HG03095 (cell line): ENCODE measurements at regions not wholly inside any gene's neighbourhood (a gene's known extent, or its start where the extent isn't known, plus 50 kb on each side); places are given as distances from the start of the nearest gene placed in this dataset.

Source experiments
- ATAC-seq: cut with Tn5 transposase; IDR thresholded peaks from one replicate; pipeline ENCODE4 v1.9.1; 2021; ENCODE audit warnings: moderate library complexity; ENCODE audit not compliant: unreplicated experiment

DNA sequence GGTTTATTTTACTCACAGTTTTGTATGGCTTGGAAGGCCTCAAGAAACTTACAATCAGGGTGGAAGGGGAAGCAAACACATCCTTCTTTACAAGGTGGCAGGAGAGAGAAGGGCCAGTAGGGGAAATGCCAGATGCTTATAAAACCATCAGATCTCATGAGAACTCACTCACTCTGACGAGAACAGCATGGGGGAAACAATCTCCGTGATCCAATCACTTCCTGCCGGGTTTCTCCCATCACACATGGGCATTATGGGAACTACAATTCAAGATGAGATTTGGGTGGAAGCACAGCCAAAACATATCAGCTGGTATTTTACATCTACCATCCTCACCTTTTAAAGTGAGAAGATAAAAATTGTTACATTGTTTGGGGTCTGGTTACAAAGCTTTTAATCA is 427.9 kb upstream of the CDH7 start:
- ATAC-seq: no peak

DNA sequence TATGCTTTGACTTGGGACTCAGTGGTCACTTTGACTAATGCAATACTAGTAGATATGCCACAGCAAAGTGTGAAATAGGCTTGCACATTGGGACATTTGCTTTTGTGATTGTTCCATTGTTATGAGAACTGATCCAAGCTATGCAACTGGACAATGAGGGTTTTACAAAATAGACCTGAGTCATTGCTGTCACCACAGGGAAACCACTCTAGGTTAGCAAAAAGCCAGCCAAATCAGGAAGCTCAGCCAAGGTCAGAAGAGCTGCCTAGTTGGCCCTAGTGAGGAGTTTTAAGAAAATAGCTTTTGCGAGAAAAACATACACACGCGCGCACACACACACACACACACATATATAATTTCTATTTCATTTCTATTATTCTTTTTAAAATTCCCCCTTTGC is 452.4 kb upstream of the CDH7 start:
- no peak for ATAC-seq

DNA sequence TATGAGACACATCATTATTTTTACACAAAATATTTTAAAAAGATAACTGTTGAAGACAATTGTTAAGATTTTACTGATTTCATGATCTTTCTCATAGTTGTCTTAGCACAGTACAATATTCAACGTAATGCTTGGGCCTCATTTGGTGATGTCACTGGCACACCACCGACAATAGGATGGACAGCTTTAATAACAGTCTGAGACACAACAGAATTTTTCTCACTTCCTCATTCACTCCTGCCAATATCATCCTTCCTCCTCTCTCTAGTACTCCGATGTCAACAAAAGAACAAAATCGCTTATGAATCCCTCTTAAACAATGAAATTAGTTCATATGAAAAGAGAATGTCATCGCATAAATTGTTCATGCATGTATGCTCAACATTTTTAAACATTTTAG is 461.9 kb upstream of the CDH7 start:
- ATAC-seq: no peak

DNA sequence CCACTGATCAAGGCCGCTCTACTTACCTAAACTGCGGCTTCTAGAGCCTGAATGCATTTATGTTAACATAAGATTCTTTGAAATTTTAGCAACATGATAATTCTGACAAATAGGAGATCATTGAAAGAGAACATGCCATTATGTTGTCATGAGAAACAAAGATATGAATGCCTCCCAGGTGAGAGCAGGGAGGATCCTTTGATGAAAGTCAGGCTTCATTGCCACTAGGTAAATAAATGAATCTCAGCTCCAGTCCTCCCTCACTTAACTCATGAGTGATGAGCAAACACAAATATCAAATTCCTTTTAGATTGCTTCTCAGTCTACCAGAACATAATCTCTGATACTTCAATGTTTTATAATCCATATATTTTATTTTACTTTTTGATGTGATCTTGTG is 463.2 kb upstream of the CDH7 start:
- no peak for ATAC-seq

DNA sequence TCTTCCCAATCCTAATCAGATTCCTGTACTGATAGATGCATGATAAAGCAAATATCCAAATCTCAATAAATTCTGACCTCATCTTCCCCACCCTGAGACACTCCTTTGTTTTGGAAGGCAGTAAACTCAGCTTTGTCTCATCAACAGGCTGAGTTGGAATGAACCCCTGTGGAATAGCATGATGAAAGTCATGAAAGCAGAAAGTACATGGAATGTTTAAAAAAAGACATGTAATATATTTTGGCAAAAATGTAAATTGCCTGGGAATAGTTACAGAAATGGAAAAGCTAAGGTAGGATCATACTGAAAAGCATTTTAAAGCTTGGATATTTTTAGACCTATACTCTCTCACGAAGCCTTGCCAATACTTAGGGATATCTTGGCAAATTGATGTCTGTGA is 468.7 kb upstream of the CDH7 start:
- no peak for ATAC-seq

DNA sequence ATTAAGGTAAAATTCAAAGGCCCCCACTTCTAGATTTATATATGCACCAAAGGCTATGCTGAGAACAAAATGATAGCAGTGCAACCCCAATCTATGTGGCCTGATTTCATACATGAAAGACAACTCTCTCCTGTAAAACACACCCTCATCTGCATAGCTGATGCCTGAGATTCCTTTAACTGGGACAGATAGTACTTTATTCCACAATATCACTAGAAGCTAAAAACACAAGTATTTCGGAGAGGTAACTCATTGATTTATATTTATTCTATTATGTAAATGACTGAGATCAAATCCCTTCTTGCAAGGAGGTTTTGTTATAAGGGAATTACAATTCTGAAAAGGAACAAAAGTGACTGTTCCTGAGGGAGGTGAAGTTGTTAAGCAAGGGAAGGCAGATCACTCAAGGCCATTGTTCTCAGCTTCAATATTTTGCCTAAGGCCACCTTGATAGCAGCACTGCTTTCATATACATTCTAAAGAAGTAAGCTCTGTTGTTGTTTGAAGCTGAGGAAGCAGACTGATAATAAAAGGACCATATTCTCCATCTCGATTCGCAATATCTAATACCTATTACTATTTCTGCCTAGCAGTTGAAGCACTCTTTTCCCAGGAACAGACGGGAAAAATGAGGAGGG is 471.0 kb upstream of the CDH7 start:
- no peak for ATAC-seq

DNA sequence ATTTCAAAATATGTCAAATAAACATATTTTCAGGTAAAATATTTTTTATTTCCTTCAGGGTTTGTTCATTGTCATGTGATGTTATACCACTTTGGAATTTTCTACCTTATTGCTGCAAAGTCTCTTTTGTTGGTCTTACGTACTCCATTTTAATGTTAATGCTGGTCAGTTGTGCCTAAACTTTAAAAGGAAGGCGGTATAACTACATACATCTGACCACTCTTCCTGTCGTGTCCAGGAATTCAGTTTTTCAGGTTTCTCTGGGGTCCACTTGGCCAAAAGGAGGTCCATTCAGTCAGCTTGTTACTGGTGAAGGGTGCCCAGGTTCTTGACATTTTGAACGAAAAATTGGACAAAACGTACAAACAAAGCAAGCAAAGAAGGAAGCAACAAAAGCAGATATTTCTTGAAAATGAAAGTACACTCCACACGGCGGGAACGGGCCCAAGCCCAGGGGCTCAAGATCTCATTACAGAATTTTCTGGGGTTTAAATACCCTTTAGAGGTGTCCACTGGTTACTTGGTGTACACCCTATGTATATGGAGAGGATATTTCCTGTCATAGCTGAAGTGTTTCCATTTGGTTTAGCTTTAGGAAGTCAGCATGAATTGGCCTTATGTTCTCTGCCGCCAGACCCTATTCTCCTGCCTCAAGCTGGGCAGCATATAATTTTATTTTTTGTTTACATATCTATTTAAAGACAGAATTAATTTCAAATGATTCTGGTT is 471.7 kb upstream of the CDH7 start:
- ATAC-seq: no peak

DNA sequence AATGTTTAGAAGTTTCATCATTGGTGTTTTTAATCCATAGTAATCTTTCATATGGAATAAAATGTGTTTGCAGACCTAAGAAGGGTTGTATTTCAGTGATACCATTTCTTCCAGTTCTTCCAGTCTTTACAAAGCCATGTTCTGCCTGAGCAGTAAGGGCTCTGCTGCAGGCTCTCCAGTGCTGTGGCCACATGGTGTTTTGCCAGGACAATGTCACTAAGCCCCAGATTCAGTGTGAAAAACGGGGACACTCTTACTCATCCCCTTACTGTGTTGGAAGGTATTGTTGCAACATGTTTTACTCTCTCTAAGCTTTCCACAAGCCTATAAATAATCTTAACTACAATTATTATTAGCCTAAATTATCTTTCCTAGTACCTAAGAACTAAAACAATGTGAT is 481.4 kb upstream of the CDH7 start:
- ATAC-seq: no peak

DNA sequence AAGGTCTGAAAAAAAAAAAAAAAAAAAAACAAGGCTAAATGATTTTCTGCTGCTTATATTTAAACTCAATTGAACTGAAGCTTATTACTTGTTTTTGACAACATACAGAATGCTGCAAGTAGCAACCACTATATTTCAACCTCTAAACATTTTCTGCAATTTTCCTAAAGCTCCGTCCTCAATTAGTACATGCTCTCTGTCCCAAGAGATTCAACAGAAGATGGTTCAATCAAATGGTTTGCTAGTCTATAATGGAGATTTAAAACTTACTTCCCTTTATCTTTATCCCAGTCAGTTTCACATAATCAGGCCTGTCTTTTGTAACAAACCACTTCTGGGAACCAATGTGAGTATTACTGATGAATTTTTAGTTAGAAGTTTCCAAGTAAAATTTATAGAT is 485.1 kb upstream of the CDH7 start:
- no peak for ATAC-seq

DNA sequence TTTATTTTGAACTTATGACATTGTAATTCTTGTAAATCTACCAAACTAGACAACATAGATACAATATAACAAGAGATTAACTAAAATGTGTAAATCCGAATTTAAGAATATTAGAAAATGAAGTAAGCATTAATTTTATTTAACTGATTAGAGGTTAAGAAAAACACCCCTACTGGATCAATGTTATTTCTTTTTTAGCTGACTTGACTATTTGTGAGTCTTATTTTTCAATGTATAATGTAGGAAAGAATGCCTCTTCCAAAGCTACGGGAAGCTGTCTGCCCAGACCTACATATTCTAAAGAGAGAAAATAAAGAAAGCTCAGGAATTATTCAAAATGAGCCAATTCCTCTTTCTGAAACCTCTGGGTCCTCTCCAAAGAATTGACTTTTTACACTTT is 490.8 kb upstream of the CDH7 start:
- ATAC-seq: no peak

DNA sequence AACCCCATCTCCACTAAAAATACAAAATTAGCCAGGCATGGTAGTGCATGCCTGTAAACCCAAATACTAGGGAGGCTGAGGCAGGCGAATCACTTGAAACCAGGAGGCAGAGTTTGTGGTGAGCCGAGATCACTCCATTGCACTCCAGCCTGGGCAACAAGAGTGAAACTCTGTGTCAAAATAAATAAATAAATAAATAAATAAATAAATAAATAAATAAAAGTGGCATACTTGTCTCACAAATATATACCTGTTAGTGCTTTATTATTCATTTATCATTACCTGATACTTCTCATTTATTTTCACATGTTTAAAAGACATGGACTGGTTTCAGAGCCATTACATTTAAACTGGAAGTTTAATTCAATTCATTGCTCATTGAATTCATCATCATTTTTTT is 491.4 kb upstream of the CDH7 start:
- no peak for ATAC-seq

DNA sequence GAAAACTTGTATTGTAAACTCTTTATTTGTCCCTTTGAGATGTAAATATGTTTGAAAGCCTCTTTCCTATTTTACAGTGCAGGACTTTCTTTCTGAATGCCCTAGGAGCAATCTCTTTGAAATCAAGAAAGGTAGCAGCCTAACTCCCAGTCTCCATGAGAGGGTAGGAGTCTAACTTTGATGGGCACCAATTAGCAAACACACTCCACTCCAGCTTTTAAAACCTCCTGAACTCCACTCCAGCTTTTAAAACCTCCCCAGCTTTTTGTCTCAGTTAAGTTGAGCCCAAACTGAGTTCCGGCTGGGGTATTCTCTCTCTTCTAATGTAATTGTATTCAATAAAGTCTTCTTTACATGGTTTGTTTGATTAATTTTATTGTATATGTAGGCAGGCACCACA is 493.7 kb upstream of the CDH7 start:
- no peak for ATAC-seq

DNA sequence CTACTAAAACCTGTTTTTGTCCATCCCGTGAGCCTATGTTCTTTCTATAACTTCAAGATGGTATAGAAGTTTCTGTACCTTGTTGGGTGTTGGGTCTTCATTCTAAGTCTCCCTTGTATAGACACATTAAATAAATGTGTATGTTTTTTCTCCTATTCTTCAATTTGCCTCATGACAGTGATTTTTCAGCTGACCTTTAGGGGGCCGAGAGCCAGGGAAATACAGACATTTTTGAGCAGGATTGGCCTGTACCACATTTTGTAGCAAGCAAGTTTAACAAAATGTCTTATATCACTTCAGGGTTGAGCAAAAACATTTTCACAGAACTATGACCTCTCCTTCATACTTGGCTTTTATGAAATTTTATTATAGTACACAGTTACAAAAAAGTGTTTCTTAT is 495.4 kb upstream of the CDH7 start:
- ATAC-seq: no peak

DNA sequence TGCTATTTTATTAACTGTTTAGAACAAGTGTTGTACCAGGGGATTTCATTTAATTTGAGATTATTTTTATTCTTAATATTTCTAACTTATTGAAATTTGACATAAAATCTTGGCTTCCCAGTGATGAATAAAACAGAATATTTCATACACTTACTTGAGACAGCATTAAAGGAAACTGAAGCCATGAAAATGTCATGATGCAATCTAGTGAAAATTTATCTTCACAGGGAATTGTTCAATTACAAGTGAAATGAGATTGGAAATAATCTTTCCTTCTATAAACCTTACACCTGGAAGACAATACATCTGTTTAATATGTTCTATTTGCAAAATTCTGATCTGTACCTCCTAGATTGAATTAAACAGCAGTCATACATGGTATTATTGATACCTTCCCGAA is 511.0 kb upstream of the CDH7 start:
- no peak for ATAC-seq

DNA sequence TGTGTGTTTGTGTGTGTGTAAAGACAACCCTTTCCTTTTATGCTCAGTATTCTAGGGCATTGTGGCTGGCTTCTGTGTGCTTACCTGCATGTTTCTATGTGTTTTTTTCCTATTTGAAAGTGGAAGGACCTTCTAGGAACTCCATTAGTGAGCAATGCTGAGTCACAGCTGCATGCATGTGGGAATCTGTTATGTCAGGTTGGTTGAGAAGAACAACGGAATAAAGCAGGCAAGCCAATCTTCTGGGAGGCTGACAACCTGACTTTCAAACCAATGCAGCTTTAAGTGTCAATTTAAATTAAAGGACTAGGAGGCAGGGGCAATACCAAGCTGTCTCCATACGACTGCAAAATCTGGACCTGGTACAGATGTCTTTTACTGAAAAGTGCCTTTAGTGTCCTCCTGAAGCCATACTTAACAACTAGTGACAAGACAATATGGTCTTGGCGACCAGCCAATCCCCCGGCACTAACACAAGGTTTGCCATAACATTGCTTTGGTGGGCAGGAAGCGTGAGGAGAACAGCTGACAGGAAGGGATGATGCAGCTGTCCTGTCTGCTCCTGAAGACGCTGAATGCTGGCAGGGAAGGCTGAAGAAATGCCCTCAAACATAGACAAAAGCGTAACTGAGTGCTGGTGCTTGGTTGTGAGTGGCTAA is 514.7 kb upstream of the CDH7 start:
- no peak for ATAC-seq

DNA sequence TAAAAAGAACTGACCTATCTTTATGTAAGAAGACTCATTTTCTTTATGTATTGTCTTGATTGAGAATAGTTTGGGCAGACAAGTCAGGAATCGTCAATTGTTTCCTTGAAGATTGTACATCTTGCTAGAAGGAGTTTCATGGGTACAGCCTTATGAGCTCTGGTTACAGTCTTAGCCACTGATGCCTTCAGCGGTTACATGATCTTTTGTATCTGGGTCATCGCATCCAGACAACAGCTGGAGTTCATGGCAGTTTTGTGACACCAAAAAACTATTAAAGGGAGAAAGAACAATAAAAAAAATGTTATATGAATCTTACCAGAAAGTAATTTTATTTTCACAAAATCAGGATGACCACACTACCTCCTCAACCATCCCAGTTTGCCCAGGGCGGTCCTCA is 520.5 kb upstream of the CDH7 start:
- no peak for ATAC-seq

DNA sequence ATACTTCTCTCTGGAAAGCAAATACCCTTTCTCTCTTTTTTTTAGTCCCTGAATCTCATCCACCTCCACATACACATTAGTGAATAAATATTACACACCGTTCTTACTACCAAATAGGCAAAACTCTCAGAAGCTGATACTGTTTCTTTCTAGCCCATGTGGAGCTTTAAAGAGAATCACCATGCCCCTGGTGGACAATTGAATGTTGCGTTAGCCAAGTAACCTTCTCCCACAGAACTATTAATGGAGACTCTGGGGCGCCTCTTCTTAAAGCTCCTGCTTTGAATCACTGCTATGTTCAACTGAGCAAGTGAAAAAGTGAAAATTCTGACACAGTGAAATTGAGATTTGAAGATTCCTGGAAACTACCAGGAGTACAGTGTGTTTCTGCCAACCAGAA is 522.8 kb upstream of the CDH7 start:
- no peak for ATAC-seq

DNA sequence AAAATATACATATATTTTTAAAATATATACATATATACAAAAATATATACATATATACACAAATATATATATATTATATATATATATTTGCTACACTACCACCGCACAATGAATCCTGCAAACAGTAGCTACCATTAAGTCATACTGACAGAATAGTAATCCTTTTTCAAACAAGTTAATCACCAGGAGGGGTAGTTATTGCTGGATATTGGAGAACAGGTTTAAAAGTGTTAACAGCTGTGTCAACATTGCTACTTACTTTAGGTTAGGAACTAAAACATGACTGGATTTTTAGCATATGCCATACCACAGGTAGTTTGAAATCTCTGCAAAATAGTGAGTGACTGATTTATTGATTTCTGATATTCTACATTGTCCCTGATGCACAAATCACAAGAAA is 529.1 kb upstream of the CDH7 start:
- no peak for ATAC-seq

DNA sequence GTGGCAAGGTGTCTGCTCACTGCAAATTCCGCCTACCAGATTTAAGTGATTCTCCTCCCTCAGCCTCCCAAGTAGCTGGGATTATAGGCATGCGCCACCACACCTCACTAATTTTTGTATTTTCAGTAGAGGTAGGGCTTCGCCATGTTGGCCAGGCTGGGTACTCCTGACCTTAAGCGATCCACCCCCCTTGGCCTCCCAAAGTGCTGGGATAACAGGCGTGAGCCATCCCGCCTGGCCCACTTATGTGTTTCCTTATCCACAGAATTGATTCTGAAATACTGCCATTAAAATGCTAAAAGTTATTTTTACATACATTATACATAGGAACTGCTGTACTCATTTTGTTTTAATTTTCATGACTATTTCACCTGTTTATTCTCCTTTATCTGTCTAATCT is 529.7 kb upstream of the CDH7 start:
- no peak for ATAC-seq

DNA sequence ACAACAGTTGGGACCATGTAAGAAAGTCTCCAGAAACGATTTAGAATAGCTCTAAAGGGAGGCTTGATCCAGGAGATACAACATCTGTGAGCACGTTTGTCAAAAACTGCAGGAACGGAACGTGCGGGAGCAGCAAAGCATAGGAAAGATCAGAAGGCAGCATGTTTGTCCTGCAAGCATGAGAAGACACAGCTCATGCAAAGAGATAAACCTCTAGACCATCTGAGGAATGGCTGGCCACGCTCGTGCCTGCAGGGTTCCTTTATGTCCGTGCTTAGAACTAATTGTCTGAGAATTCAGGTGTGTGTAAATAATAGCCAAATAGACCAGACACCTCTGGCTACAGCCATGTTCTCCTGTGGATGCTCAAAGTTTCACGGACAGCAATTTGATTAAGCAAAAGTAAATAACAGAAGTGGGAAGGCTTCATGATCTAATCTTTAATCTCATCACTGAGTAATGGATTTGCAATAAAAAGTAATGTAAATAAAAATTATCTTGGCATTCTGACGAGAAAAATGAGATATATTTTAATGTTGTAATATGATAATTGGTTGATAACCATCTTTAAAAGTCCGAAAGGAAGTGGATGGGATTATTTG is 534.8 kb upstream of the CDH7 start:
- no peak for ATAC-seq

DNA sequence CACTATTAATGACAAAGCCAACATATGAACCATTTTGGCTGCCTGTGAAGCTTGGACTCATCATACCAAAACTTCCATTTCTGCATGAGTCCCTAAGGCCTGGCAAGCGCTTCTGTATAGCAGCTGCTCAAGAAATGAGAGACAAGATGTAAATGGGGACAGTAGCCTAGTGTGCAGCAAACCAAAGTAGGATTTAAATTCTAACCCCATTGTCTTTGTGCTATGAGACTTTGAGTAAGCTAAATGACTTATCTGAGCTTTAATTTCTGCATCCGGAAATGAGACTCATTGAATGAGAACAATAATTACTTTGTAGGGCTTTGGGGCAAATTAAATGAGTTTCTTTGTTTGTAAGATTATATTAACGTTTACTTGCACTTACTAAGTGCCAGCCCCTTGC is 536.4 kb upstream of the CDH7 start:
- no peak for ATAC-seq
